ENCODE measurements at regions not wholly inside any gene's neighbourhood (a gene's known extent, or its start where the extent isn't known, plus 50 kb on each side); places are given as distances from the start of the nearest gene placed in this dataset.
"Not testable (repeated sequence)": the region's sequence is repeated elsewhere in the genome, so short reads cannot be mapped to it uniquely, and the experiment has no call there.

DNA sequence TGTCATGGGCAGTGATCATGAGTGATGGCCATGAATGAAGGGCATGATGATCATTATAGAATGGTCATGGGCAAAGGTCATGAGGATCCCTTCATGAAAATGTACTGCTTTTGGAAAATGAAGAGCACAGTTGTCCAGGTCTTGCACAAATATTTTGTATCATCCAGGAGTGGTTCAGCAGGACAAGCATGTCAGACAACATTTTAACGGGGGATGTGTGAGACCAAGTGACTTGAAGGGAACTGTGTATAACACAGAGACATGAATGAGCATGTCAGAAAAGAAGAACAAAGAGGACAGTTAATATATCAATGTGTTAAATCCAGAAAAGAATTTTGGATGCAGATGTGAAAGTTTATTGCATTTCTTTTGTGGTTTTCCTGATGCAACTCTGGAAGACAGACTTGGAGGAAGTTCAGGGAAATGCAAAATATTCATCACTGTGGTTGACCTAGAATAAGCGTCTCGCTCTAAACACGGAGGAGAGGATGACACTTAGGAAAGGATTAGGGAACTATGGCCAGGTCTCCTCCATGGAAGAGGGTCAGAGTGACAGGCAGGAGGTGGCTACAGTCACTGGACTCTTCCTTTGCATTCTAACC is 116.1 kb upstream of the IRX4 start:
- no peak for DNase-seq

DNA sequence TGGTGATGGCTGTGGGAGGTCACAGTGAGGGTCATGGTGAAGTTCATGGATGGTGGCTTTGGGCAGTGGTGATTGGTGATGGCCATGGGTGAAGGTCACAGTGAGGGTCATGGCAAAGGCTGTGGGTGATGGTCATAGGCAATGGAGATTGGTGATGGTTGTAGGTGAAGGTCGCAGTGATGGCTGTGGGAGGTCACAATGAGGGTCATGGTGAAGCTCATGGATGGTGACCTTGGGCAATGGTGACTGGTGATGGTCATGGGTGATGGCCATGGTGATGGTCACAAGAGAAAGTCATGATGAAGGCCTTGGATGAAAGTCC is 115.6 kb upstream of the IRX4 start:
- no peak for DNase-seq

DNA sequence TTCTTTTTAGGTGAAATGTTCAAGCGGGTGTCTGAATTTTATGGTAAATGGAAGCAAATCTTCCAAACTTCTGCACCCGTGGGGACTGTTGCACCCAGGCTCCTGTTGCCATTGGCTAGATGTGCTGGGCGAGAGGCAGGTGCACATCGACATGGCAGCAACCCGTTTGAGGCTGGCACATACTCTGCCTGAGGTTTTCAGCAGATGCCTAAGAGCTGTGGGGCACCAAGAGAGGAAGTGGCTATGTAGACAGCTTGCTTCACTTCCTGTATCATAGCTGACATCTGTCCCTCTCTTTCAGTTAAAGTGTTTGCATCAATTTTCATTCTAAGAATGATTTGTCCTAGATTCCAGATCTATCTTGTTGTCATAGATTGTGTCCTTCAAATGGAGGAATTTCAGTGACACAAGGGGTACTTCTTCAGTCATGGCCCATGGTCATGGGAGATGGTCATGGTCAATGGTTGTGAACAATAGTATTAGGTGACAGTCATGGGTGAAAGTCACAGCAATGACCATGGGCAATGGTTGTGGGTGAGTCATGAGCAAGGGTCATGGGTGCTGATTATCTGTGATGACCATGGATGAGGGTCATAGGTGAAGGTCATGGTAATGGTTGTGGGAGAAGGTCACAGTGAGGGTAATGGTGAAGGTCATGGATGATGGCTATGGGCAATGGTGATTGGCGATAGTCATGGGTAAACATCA is 115.1 kb upstream of the IRX4 start:
- no peak for DNase-seq

DNA sequence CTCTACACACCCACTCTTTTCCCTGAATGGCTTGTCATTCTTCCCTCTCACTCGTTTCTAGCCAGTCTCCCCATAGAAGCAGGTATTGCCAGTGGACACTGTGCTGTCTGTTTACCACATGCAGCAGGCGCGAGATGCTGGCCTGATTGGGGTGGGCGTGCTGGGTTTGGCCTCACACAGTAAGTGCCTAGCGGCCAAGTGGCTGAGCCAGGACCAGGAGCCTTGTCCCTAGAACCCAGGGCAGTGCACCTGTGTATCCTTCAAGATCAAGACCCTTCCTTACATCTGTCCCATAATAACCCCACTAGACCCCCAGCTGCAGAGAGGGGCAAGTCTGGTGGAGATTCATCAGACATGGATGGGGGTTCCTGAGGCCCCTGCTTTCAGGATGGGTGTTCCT is 112.8 kb upstream of the IRX4 start:
- DNase-seq: no peak

DNA sequence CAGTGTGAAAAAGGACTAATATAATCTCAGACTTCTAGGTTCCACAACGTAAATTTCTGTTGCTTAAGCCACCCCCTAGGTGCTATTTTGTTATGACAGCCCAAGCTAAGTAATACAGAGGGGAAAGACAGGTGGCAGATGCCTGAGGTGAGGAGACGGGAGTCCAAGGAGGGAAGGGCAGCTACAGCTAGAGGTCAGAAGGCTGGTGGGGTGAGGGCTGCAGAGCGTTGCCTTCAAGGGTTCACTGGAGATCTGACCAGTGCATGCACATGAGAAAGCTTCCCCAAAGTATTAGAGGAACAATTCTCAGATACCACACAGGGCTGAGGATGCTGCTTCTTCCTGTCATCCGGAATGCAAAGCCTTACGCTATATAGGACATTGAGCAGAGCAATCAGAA is 104.7 kb upstream of the IRX4 start:
- no peak for DNase-seq

- no peak for DNase-seq
Measured at GRCh38 chr5:1985781-1986180, 103.1 kb upstream of the IRX4 start.

DNA sequence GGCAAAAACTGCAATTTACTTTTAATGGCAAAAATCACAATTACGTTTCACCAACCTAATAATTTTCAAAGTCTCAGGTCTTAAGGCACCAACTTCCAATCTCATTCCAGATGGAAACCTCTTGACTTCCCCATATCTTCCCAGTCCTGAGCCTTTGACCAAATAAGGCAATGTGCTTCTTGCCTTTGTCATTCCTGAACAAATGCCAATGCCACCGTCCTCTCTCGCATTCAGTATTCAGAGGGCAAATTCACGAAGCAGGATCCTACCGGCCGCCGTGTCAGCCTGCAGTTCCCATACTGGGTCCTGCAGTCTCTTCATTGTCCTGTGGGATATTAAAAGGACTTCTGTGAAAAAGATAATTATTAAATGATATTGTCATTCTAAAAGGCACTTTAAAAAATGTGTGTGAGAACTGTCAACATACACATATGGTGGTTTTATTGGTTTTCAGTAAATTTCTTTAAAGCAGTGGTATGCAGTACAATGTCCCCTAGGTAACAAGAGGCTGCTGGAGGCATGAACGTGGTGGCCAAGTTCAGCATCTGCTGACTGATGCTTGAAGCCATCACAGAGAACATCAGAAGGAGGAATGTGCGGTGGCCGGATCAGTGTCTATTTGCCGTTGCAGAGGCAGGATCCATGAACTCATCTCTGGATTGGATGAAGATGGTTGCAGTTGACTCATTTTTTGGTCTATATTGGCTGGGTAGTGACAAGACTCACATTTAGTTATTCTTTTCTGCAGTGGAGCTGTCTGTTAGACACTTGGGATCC is 101.4 kb upstream of the IRX4 start:
- no peak for DNase-seq

DNA sequence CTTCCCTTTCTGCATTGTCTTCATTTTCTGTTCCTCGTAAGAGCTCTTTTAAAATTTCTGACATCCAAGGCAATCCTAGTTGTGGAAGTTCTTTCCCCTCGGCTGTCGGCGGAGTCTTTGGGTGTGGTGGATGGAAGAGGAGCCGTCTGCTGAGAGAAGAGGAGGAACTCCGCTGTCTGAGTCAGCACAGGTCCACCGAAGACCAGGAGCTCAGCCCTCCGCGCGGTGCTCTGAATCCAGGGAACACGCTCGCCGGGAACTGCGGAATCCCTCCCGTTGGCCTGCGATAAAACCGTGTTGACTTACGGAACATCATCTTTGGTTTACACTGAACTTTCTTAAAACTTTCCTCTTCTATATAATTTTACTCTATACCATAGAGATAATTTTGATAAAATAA is 100.7 kb upstream of the IRX4 start:
- DNase-seq: no peak

DNA sequence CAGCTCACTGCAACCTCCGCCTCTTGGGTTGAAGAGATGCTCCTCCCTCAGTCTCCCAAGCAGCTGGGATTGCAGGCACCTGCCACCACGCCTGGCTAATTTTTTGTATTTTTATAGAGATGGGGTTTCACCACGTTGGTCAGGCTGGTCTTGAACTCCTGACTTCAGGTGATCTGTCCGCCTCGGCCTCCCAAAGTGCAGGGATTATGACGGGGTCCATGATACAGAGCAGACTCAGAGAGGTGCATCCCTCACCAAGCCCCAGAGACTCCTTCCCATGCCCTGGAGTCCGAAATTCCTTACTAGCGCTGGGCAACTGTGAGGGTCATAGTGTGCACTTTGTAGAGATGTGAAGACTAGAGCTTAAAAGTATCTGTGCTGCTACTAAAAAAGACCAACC is 99.8 kb upstream of the IRX4 start:
- DNase-seq: not testable (repeated sequence)

DNA sequence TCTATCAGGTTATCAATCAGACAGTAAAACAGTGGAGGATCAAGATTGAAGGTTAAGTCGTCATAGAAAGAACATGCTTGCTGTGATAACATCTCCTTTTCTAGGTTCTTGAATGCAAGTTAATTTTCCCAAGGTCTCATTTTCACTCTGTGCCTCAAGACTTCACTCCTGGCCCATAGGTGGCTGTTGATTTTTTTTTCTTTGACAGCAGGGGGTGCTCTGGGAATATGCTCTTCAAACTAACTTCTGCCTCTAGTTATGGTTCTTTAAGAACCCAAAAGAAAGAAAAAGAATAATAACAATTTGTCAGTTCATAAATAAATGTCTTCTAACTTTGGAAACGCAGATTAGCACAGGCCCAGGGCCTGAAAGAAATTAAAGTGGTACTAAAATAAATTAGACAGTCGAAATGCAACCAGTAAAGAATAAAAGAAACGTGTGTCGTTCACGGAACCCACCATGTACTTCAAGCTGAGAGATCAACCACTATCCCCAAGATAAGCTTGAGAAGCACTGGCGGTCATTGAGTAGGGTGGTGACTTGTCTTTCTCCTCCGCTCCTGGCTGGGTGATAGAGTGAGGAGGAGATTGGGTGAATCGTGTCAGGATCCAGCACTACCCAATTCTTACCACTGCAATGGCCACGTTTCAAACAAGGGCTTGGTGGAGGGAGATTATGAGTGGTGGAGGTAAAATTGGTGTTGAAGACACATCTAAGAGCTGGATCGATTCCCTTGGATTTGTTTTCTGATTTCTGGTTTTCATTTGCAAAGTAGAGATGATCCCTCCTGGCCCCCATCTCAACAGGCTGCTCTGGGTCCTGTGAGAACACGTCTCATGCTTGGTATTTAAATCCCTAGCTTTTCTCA is 93.4 kb upstream of the IRX4 start:
- DNase-seq: no peak

GRCh38 chr5:1975406-1975715 is 92.6 kb upstream of the IRX4 start:
- DNase-seq: no peak

DNA sequence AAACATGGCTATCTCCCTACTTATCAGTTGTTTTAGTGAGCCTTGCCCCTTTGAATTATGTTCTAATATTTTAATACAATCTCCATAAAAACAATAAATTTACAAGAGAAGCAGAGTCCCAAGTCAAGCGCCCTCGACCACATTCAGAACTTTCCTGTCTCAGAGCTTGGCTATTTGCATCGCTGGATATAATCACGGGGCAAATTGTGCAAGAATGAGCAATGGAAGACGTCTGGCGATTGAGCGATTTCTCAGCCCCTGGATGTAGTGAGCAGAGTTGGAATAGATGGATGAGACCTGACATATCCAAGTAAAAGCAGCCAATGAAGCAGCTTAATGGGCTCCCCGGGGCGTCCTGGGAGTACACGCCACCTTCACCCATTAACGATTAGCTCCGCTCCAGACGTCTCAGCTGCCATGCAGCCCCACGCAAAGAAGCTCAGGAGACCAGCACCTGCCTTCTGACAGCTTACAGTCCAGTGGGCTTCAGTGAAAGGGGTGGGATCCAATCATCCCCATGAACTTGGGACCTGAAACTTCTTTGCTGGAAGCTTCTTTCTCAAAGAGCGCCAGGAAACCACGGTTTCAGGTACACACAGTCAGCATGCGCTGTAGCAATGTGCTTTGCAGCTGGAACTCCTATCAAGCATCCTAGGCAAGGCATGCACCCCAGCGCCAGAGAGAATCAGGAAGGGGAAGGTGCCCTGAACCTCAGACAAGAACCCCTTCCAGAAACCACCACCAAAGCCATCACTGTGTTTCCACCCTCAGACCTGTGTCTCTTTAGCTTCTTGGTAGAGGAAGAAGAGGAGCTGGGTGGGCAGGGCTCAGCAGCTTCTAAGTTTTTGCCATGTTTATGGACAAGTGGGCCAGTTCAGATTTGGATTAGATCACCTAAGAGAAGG is 92.0 kb upstream of the IRX4 start:
- no peak for DNase-seq

- DNase-seq: no peak
Measured at GRCh38 chr5:1974081-1974480, 91.4 kb upstream of the IRX4 start.

DNA sequence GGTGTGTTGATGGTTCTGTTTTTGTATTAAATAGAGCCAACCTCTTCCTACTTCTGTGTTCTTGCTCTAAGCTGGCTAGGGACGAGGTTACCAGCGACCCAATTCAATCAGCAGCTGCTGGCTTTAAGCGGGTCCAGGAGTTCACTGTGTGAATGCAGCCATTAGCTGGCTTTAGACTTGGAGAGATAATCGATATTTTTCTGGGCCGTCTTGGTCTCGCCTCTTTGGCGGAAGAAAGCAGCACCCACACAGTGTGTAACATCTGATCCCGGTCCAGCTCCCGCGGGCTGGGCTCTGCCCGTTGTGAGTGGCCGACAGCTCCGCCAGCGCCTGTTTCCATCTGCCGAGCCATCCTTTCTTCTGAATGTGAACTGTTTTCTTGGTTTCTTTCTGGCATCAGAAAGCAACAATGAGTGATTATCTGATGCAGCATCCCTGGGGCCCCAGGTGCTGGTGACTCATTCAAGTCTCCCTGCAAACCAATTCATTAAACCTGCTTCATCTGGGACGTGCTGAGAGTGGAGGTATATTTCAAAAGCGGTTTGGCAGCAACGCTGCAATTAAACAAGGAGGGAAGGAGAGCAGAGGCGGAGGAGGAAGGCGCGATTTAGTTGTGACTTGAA is 90.8 kb upstream of the IRX4 start:
- DNase-seq: no peak

GRCh38 chr5:1971944-1972343 is 89.2 kb upstream of the IRX4 start:
- DNase-seq: no peak

GRCh38 chr5:1967736-1968135 is 85.0 kb upstream of the IRX4 start:
- no peak for DNase-seq

DNA sequence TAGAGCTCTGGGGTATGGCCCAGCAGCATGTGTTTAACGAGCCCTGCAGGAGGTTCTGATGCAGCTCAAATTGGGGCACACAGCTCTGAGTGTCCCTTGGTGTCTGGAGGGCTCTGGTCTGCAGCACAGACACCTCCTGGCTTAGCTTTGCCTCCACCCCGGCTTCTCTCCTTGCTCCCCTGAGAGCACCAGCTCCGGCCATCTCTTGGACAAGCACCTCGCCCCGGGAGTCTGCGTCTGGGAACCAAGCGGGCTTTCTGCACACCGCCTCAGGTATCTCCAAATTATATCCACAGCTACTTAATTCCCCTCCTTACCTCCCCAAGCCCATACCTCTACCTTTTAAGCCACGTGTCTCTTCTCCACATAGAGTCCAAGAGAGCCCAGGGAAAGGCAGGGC is 83.7 kb upstream of the IRX4 start:
- no peak for DNase-seq

DNA sequence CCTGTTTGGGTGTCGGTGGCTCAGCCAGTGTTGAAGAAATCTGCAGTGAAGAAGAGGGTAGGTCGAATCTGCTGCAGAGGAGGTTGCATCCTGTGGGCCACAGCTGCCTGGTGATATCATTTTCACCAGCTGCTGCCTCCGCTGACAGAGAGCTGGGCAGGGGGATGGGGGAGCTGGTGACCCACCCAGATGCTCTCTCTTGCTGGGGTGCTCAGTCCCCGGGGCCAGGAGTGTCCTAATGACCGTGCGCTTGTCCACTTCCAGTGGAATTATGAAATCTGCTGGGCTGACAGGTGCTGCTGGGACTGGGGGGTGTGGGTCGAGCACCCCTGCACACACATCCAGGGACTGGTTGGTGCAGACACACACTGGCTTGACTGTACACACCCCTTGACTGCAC is 83.2 kb upstream of the IRX4 start:
- DNase-seq: no peak

DNA sequence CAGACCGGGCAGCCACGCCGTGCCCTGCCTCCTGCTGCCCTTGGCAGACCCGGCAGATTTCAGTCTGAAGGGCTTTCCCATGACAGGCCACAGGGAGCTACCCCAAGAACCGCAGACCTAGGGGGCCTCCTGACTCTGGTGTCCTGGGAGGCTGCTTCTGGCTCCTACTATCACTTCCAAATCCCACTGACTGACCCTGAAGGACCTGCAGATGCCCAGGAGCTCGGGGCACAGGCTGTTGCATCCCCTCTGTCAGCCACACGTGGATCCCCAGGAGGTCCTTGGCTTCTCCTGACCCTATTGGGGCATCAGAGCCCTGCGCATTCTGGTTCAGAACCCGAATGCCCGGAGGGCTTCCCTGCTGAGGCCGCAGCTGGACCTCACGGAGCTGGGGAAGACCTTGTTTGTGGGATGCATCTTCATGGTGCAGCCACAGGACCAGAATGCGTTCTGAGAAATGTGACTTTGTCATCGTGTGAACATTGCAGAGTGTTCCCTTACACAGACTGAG is 81.3 kb upstream of the IRX4 start:
- no peak for DNase-seq

DNA sequence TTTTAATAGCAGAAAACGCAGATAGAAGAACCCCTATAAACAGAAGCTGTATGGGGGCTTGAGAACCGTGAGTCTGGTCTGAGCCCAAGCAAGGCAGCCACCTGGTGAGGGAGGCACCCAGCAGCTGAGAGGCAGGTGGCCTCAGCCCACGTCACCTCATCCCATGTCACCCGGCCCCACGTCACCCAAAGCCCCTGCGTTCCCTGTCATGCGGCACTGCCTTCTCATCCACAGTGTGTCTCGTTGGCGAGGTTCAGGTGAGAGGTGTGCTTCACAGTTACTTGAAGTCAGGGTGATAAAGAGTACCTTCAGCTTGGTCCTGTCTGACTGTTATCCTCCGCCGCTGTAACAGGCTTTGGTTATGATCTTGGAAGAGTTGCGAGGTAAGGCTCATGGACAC is 80.6 kb upstream of the IRX4 start:
- no peak for DNase-seq

- no peak for DNase-seq
Measured at GRCh38 chr5:1962619-1963355, 80.1 kb upstream of the IRX4 start.

Data from NCI-H1694 (cell line).